CD14-positive monocyte (primary cell): ENCODE measurements at regions not wholly inside any gene's neighbourhood (a gene's known extent, or its start where the extent isn't known, plus 50 kb on each side); places are given as distances from the start of the nearest gene placed in this dataset.

Source experiments
- DNase-seq, 3 donors: peaks; one replicate each; pipeline ENCODE4 v3.0.0-alpha.2; 2011 to 2022
- H2AFZ ChIP-seq: 2 replicates; pipeline ENCODE4 v1.6.0; 2012; ENCODE audit warnings: mild to moderate bottlenecking, low read depth, low read length, inconsistent platforms; ENCODE audit not compliant: insufficient read depth, poor library complexity, severe bottlenecking
- H3K27ac ChIP-seq, 2 donors: 1 replicate in 1 of 2; 2 replicates in 1 of 2; pipeline ENCODE4 v1.5.1; 2012 to 2013; ENCODE audit warnings: low read length in 2 of 2, control low read depth in 1 of 2, inconsistent platforms in 1 of 2, low read depth in 1 of 2, mild to moderate bottlenecking in 1 of 2
- H3K27me3 ChIP-seq, 2 donors: one replicate each; pipeline versions ENCODE4 v1.6.0 to v1.6.1; 2011 to 2013; ENCODE audit warnings: low read length in 2 of 2; ENCODE audit not compliant: control insufficient read depth in 2 of 2, insufficient read depth in 2 of 2
- H3K36me3 ChIP-seq, 2 donors: replicated peaks in 1 of 2; 1 replicate in 1 of 2; 2 replicates in 1 of 2; pipeline versions ENCODE4 v1.5.1 to v1.6.1; 2012 to 2013; ENCODE audit warnings: low read length in 2 of 2, control low read depth in 1 of 2, inconsistent platforms in 1 of 2, mild to moderate bottlenecking in 1 of 2; ENCODE audit not compliant: insufficient read depth in 2 of 2, control insufficient read depth in 1 of 2
- H3K4me1 ChIP-seq, 2 donors: 1 replicate in 1 of 2; 2 replicates in 1 of 2; pipeline versions ENCODE4 v1.5.1 to v1.6.1; 2012 to 2013; ENCODE audit warnings: low read length in 2 of 2, control low read depth in 1 of 2, inconsistent platforms in 1 of 2, mild to moderate bottlenecking in 1 of 2, moderate library complexity in 1 of 2; ENCODE audit not compliant: insufficient read depth in 2 of 2, control insufficient read depth in 1 of 2
- H3K4me2 ChIP-seq: replicated peaks from 2 replicates; pipeline ENCODE3; 2012; ENCODE audit warnings: low read length, moderate library complexity, mild to moderate bottlenecking; ENCODE audit not compliant: poor library complexity, severe bottlenecking; ENCODE audit errors: extremely low read depth
- H3K4me3 ChIP-seq, 3 experiments: fragments of 200-600 bp in 1 of 3; sonication (generic) in 1 of 3; replicated peaks in 1 of 3; 1 replicate in 2 of 3; 2 replicates in 1 of 3; pipeline ENCODE4 v1.5.1; 2011 to 2013; ENCODE audit warnings: low read length in 3 of 3, mild to moderate bottlenecking in 3 of 3, control low read depth in 2 of 3, low read depth in 2 of 3, inconsistent platforms in 1 of 3, moderate library complexity in 1 of 3
- H3K79me2 ChIP-seq: 2 replicates; pipeline ENCODE4 v1.6.0; 2012; ENCODE audit warnings: mild to moderate bottlenecking, control low read depth, inconsistent platforms, low read length, moderate library complexity; ENCODE audit not compliant: insufficient read depth
- H3K9ac ChIP-seq: 2 replicates; pipeline ENCODE4 v1.6.0; 2017; ENCODE audit warnings: low read length, mild to moderate bottlenecking; ENCODE audit not compliant: insufficient read depth, poor library complexity, severe bottlenecking
- H3K9me3 ChIP-seq, 2 donors: replicated peaks in 1 of 2; 1 replicate in 1 of 2; 2 replicates in 1 of 2; pipeline versions ENCODE4 v1.5.1 to v1.6.1; 2012 to 2013; ENCODE audit warnings: low read length in 2 of 2, control low read depth in 1 of 2; ENCODE audit not compliant: control insufficient read depth in 1 of 2, insufficient read depth in 1 of 2
- H4K20me1 ChIP-seq: 2 replicates; pipeline ENCODE4 v1.6.0; 2012; ENCODE audit warnings: mild to moderate bottlenecking, low read length, control low read depth, moderate library complexity; ENCODE audit not compliant: insufficient read depth
- H3K27ac Mint-ChIP-seq, 7 donors: one replicate each; pipeline ENCODE4 v1.8.0; 2020; ENCODE audit warnings: mild to moderate bottlenecking in 7 of 7, mixed read lengths in 7 of 7, moderate library complexity in 6 of 7, inconsistent platforms in 2 of 7
- H3K27me3 Mint-ChIP-seq, 3 donors: one replicate each; pipeline ENCODE4 v1.8.0; 2021 to 2022; ENCODE audit warnings: low read depth in 3 of 3, mild to moderate bottlenecking in 3 of 3, mixed read lengths in 3 of 3, moderate library complexity in 3 of 3, inconsistent platforms in 1 of 3
- H3K36me3 Mint-ChIP-seq, 2 donors: one replicate each; pipeline ENCODE4 v1.8.0; 2020; ENCODE audit warnings: mixed read lengths in 2 of 2, inconsistent platforms in 1 of 2, mild to moderate bottlenecking in 1 of 2
- H3K4me1 Mint-ChIP-seq: one replicate; pipeline ENCODE4 v1.8.0; 2020; ENCODE audit warnings: mild to moderate bottlenecking, mixed read lengths
- H3K4me3 Mint-ChIP-seq, 2 donors: one replicate each; pipeline ENCODE4 v1.8.0; 2020; ENCODE audit warnings: mild to moderate bottlenecking in 2 of 2, mixed read lengths in 2 of 2, moderate library complexity in 1 of 2
- H3K9me3 Mint-ChIP-seq, 7 donors: one replicate each; pipeline ENCODE4 v1.8.0; 2020 to 2022; ENCODE audit warnings: mixed read lengths in 7 of 7, mild to moderate bottlenecking in 6 of 7, moderate library complexity in 6 of 7, inconsistent platforms in 2 of 7
- CTCF ChIP-seq: fragments of 200-600 bp; IDR thresholded peaks from one replicate; pipeline ENCODE4 v1.8.0; 2022; ENCODE audit warnings: antibody characterized with exemption, mild to moderate bottlenecking
- WGBS: methylation state at CpG from one replicate; pipeline ENCODE4 v1.1.5; 2013; ENCODE audit warnings: missing lambda C conversion rate; ENCODE audit not compliant: insufficient coverage; 5-methylcytosine and 5-hydroxymethylcytosine counted together
- intact Hi-C, 2 donors: fragments of 100-400 bp; cut with micrococcal nuclease; formaldehyde crosslinking; loops; one replicate each; pipeline versions ENCODE4 v1.15.0 to v1.15.1; 2023

DNA sequence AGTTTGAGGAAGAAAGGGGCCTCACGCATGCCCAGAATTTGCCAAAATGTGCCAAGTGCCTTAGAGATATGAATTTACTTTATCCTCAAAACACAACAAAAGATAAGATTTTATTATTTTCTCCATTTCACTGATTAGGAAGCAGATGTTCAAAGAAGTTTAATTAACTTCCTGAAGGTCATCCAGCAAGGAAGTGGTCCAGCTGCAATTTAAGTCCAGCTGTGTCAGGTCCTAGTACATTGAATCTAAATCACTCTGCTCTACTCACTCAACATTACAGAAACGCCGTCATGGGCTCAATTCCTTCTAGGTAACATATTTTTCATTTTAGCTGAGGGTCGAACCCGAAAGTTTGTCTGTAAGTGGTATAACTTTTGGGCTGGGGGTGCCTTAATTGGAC, 115.4 kb downstream of the CCDC34 start:
- no peak for DNase-seq
- no peaks in the 10 kb centered on the region for H3K36me3 ChIP-seq
- no peaks in the 10 kb centered on the region for H3K4me1 ChIP-seq
- Mint-ChIP-seq H3K4me1 (no peaks in the 10 kb centered on the region), H3K27ac (no peak overlapping the region), H3K4me3 (no peak overlapping the region), H3K9me3 (peaks cover 0 to 11% (median 2%) of the 10 kb centered on the region in 7 donors), H3K27me3 (peaks cover 0 to 2% (median 0%) of the 10 kb centered on the region in 3 donors), H3K36me3 (no peaks in the 10 kb centered on the region)
- TF ChIP-seq CTCF, result no peak
- no peaks in the 10 kb centered on the region for H3K9me3 ChIP-seq
- WGBS, result no CpG with 5 or more reads among the region's 5 CpGs
- H2AFZ ChIP-seq, result no peak overlapping the region
- H3K27ac ChIP-seq, result no peak overlapping the region
- intact Hi-C loops, result no loop called here
- no peak overlapping the region for H3K4me3 ChIP-seq
- no peak overlapping the region for H3K4me2 ChIP-seq
- no peaks in the 10 kb centered on the region for H4K20me1 ChIP-seq
- no peak overlapping the region for H3K9ac ChIP-seq
- no peaks in the 10 kb centered on the region for H3K27me3 ChIP-seq
- no peaks in the 10 kb centered on the region for H3K79me2 ChIP-seq

DNA sequence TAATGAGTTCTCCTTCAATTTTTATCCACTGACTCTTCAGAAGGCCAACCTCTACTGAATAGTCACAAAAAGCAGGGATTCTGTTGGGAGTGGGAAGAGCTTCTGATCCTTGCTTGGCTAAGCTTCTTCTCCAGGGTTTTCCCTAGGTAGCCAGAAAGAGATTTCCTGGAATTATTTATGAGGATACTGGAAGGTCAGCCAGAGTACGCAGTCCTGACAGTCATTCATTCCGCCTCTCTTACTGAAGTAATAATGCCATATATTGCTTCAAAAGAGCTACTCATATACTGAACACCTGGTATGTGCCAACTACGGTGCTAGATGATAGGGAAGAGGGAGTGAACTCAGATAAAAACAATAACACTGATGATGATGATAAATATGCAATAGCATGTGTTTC, 116.1 kb downstream of the CCDC34 start:
- intact Hi-C loops, result no loop called here
- no peaks in the 10 kb centered on the region for H3K4me1 Mint-ChIP-seq
- no peak for DNase-seq
- no peak overlapping the region for H3K4me3 Mint-ChIP-seq
- H3K27me3 ChIP-seq, result no peaks in the 10 kb centered on the region
- H3K27ac Mint-ChIP-seq, result no peak overlapping the region
- no peak overlapping the region for H3K4me3 ChIP-seq
- no peak overlapping the region for H3K27ac ChIP-seq
- H3K36me3 ChIP-seq, result no peaks in the 10 kb centered on the region
- H3K9me3 Mint-ChIP-seq, result peaks cover 0 to 11% (median 2%) of the 10 kb centered on the region in 7 donors
- peaks cover 0 to 2% (median 0%) of the 10 kb centered on the region in 3 donors for H3K27me3 Mint-ChIP-seq
- H3K79me2 ChIP-seq, result no peaks in the 10 kb centered on the region
- no peak overlapping the region for H3K4me2 ChIP-seq
- H4K20me1 ChIP-seq, result no peaks in the 10 kb centered on the region
- no peaks in the 10 kb centered on the region for H3K9me3 ChIP-seq
- no peaks in the 10 kb centered on the region for H3K36me3 Mint-ChIP-seq
- no peaks in the 10 kb centered on the region for H3K4me1 ChIP-seq
- TF ChIP-seq CTCF, result no peak
- WGBS, result no CpG with 5 or more reads among the region's 3 CpGs
- H2AFZ ChIP-seq, result no peak overlapping the region
- no peak overlapping the region for H3K9ac ChIP-seq
